NT2/D1 (cell line): ENCODE measurements at regions not wholly inside any gene's neighbourhood (a gene's known extent, or its start where the extent isn't known, plus 50 kb on each side); places are given as distances from the start of the nearest gene placed in this dataset.

Experiments
- DNase-seq: peaks from one replicate; pipeline ENCODE4 v3.0.0-alpha.2; 2011; ENCODE audit warnings: low read depth, low spot score
- H3K27me3 ChIP-seq: 2 replicates; pipeline ENCODE4 v1.6.0; 2011; ENCODE audit warnings: mild to moderate bottlenecking; ENCODE audit not compliant: insufficient read length, insufficient read depth
- H3K36me3 ChIP-seq: 2 replicates; pipeline ENCODE4 v1.6.1; 2011; ENCODE audit warnings: mild to moderate bottlenecking, low read length, mixed read lengths; ENCODE audit not compliant: insufficient read depth, insufficient read length
- H3K4me1 ChIP-seq: 2 replicates; pipeline ENCODE4 v1.5.1; 2011; ENCODE audit not compliant: insufficient read depth, insufficient read length
- H3K4me3 ChIP-seq: 2 replicates; pipeline ENCODE4 v1.5.1; 2011; ENCODE audit warnings: low read depth; ENCODE audit not compliant: insufficient read length
- H3K9ac ChIP-seq: 2 replicates; pipeline ENCODE4 v1.6.0; 2011; ENCODE audit warnings: low read depth; ENCODE audit not compliant: insufficient read length
- H3K9me3 ChIP-seq: 2 replicates; pipeline ENCODE4 v1.5.1; 2011; ENCODE audit warnings: mild to moderate bottlenecking, low read length; ENCODE audit not compliant: insufficient read depth
- SUZ12 ChIP-seq: IDR thresholded peaks from 2 replicates; pipeline ENCODE4 v1.6.1; 2011; ENCODE audit not compliant: insufficient read length, insufficient read depth; ENCODE audit errors: extremely low read depth
- YY1 ChIP-seq: IDR thresholded peaks from 2 replicates; pipeline ENCODE4 v1.6.1; 2011; ENCODE audit not compliant: insufficient read length, insufficient read depth
- ZNF274 ChIP-seq: IDR thresholded peaks from 2 replicates; pipeline ENCODE4 v1.6.1; 2011; ENCODE audit warnings: mild to moderate bottlenecking, low read depth, low read length

DNA sequence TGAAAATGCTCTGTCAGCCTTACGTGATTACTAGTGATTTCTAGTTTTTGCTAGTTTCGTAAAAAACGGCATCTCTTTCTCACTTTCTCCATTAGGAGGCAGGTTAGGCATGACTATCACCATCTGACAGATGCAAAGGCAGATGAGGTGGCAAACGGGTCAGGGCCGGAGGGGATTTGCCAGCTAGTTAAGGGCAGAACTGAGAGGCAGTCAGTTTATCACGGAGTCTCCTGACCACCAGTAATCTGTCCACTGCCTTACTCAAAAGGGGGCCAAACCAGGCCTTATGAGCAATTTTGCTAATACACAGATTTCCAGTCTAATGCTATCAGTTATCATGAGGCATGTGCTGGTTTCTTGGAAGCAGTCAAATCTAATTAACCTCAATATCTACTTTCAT lies 159.3 kb downstream of the TSEN15 start:
- Histone ChIP-seq H3K36me3 (no peaks in the 10 kb centered on the region), H3K4me3 (no peak overlapping the region), H3K9me3 (no peaks in the 10 kb centered on the region; the same call in 1 of the 2 replicates), H3K9ac (no peak overlapping the region), H3K4me1 (peaks cover 2% of the 10 kb centered on the region), H3K27me3 (no peaks in the 10 kb centered on the region)
- TF ChIP-seq ZNF274: no peak
- TF ChIP-seq YY1: no peak
- TF ChIP-seq SUZ12: no peak
- DNase-seq: no peak

DNA sequence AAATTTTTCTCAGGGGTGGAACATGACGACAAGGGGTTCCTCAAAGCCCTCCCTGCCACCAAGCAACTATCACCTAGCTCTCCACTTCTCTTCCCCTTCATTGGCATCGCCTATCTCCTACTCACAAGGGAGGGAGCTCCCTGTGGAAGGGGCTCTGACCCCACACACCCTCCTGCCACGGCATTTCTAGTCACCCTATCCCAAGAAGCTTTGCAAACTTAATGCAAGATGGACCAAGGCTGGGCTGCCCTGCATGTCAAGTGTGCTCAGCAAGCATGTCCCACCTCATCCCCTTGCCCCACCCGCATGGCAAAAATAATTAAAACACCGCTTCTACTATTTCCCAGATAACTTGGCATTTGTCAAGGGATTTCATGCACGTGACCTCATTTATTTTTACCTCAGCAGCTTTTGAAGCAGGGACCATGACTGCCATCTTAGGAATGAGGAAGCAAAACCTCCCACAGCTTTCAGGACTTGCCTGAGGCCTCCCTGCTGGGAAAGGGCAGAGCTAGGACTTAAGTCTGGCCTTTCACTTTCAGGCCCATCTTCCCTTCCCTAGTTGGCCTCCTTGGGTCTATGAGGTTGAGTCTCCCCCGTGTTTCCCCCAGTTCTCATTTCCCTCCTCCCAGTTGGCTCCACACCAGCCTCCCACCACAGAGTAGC lies 161.3 kb downstream of the TSEN15 start:
- peak; percentile 33 for DNase-seq
- no peaks in the 10 kb centered on the region; the same call in 1 of the 2 replicates for H3K9me3 ChIP-seq
- H3K27me3 ChIP-seq: no peaks in the 10 kb centered on the region
- H3K4me3 ChIP-seq: no peak overlapping the region
- H3K4me1 ChIP-seq: peaks cover 2% of the 10 kb centered on the region
- H3K9ac ChIP-seq: no peak overlapping the region
- TF ChIP-seq ZNF274 (no peak), SUZ12 (no peak), YY1 (no peak)
- no peaks in the 10 kb centered on the region for H3K36me3 ChIP-seq

DNA sequence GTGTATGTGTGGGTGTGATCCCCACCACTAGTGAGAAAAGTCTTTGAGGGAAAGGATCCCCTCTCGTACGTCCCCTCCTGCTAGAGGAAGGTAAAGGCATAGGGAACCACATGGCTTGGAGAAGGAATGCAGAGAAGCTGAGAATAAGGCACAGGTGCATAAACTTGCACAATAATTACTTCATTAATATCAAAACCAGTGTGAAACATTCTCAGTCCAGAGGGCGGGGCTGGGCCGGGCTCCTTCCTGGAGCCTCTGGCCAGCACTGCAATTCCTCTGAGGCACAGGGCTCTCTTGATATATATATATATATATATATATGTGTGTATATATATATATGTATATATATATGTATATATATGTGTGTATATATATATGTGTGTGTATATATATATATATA lies 162.6 kb downstream of the TSEN15 start:
- Histone ChIP-seq H3K4me1 (peaks cover 2% of the 10 kb centered on the region), H3K9me3 (no peaks in the 10 kb centered on the region; the same call in 1 of the 2 replicates), H3K36me3 (no peaks in the 10 kb centered on the region), H3K9ac (no peak overlapping the region), H3K27me3 (no peaks in the 10 kb centered on the region), H3K4me3 (no peak overlapping the region)
- TF ChIP-seq YY1: no peak
- no peak for TF ChIP-seq SUZ12
- no peak for TF ChIP-seq ZNF274
- no peak for DNase-seq

DNA sequence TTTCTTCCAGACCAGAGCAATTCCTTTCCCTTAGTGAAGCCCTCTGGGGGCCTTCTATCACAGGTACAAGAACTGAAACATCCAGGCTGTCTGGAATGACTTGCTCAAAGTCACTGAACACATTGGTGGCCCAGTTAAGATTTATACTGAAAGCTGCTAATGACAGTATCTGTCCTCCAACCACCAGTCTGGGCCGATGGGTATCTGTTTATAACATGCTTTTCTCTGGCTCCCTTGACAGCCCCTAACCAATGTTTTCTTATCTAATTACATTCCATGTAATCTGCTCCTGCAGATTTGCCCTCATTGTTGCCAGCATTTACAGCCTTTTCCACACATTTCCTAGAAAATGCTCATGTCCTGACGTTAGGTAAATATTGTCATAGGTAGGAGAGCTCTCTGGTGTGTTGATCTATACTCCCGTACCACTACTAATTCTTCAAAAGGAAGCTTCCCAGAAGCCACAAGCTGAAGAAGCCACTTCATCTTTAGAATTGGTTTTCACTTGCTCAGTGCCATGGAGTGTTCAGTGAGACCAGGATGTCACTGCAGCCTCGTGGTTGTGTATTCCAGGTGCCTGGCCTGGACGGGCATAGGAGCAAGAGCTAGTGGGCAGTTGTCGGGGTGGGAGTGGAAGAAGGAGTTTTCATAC lies 163.9 kb downstream of the TSEN15 start:
- Histone ChIP-seq H3K4me1 (peaks cover 2% of the 10 kb centered on the region), H3K9ac (no peak overlapping the region), H3K9me3 (no peaks in the 10 kb centered on the region; the same call in 1 of the 2 replicates), H3K27me3 (no peaks in the 10 kb centered on the region), H3K4me3 (no peak overlapping the region), H3K36me3 (no peaks in the 10 kb centered on the region)
- TF ChIP-seq ZNF274 (no peak), SUZ12 (no peak), YY1 (no peak)
- DNase-seq: no peak

DNA sequence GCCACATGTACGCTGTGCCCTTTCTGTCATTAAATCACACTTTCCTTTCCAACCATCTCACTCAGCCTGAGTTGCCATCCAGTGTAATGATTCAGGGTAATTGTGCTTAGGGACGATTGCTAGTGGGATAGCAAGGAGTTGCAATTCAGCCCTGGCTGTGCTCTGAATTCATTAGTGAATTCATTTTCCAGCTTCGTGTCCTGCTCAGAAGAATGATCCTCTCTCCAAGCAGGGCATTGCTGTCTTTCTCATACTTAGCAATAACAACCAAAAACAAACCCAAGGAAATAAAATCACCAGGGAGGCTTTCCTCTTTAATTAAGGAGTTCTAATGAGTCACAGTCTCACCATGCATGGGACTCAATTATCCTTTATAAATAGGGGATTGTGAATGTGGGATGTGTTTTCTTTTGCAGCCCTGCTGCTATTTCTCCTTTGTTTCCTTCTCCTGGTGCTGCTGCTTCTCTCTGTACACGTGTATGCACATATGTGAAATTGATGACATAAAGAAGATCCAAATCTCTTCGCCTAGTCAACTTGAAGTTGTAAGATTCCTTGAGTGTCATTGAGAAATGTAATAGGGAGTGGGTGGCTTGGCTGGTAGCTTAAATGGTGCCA lies 167.0 kb downstream of the TSEN15 start:
- H3K4me1 ChIP-seq: no peaks in the 10 kb centered on the region
- no peaks in the 10 kb centered on the region for H3K36me3 ChIP-seq
- DNase-seq: no peak
- H3K27me3 ChIP-seq: no peaks in the 10 kb centered on the region
- TF ChIP-seq ZNF274: no peak
- TF ChIP-seq SUZ12: no peak
- TF ChIP-seq YY1: no peak
- no peak overlapping the region for H3K4me3 ChIP-seq
- no peak overlapping the region for H3K9ac ChIP-seq
- no peaks in the 10 kb centered on the region for H3K9me3 ChIP-seq

DNA sequence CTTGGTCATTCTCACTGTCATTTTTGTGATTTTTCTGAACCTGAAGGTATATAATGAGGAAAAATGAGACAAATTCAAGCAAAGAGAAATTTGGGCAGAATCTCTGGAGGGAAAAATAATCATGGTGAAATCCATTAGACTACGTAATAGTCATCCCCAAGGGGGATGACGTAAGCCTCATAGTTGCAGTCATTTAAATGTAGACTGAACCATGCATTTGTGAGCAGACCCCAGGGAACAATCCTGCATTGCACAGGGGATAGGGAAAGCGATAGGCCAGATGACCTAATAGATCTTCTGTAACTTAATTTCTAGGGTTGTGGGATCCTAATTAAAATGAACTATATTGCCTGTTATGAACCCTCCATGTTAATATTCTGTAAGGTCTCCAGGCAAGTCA lies 167.4 kb upstream of the C1orf21 start:
- Histone ChIP-seq H3K9me3 (no peaks in the 10 kb centered on the region), H3K4me1 (peaks cover 3% of the 10 kb centered on the region), H3K4me3 (no peak overlapping the region), H3K9ac (no peak overlapping the region), H3K27me3 (no peaks in the 10 kb centered on the region), H3K36me3 (no peaks in the 10 kb centered on the region)
- DNase-seq: no peak
- no peak for TF ChIP-seq ZNF274
- no peak for TF ChIP-seq YY1
- TF ChIP-seq SUZ12: no peak

DNA sequence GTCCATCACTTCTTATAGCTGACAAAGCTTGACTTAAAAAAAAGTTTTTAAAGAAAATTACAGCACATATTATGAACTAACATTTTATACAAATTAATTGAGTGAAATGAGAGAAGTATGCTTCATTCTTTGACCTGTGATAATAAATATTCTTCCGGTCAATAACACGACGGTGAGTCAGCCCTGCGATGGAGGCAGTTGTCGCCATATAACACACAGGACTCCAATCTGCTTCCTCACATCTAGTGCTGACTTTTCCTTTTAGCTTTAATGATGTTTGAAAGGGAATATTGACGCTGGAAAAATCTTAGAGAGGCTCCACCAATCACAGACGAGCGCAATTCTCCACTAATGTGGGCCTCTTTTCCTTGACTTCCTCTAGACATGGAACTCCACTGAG lies 166.9 kb upstream of the C1orf21 start:
- H3K27me3 ChIP-seq: no peaks in the 10 kb centered on the region
- H3K36me3 ChIP-seq: no peaks in the 10 kb centered on the region
- peaks cover 3% of the 10 kb centered on the region for H3K4me1 ChIP-seq
- DNase-seq: no peak
- no peak for TF ChIP-seq ZNF274
- no peak for TF ChIP-seq YY1
- no peak for TF ChIP-seq SUZ12
- no peak overlapping the region for H3K4me3 ChIP-seq
- no peak overlapping the region for H3K9ac ChIP-seq
- no peaks in the 10 kb centered on the region for H3K9me3 ChIP-seq
